H54 (cell line): ENCODE measurements at regions not wholly inside any gene's neighbourhood (a gene's known extent, or its start where the extent isn't known, plus 50 kb on each side); places are given as distances from the start of the nearest gene placed in this dataset.

ENCODE experiments used
- DNase-seq: peaks from one replicate; pipeline ENCODE4 v3.0.0; 2011; ENCODE audit warnings: low spot score, mixed read lengths; ENCODE audit not compliant: insufficient read length
- FAIRE-seq: peaks from 3 replicates; lab custom pipeline; 2011; peaks lifted over from hg19 to GRCh38; lab: Jason Lieb, UNC
- POLR2A ChIP-seq: IDR thresholded peaks from 2 replicates; pipeline ENCODE4 v1.6.1; 2011; ENCODE audit warnings: low read depth, mild to moderate bottlenecking, low read length

DNA sequence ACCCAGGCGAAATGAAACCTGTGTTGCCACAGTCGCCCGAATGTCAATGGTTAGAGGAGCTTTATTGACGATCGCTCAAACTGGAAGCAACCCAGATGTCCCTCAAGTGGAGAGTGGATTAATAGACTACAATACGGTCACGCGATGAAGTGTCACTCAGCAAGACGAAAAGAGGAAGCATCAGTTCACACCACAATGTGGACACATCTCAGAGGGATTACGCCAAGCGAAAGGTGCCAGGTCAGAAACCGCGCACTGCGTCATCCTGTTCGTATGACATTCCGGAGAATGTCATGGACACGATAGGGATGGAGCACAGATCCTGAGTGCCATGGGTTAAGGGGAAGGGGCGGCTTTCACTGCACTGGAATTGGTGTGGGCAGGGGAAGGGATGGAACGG is 111.7 kb downstream of the HMX1 start:
- DNase-seq (no peak), FAIRE-seq (no peak)
- TF ChIP-seq POLR2A, result no peak

DNA sequence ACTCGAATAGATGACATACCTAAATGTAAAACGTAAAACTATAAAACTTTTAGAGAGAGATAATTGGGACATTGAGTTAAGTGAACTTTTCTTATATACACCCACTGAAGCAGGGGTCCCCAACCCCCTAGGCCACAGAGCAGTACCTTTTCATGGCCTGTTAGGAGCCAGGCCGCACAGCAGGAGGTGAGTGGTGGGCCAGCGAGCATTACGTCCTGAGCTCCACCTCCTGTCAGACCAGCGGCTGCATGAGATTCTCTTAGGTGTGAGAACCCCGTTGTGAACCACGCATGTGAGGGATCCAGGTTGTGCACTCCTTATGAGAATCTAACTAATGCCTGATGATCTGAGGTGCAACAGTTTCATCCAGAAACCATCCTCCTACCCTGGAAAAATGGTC is 114.8 kb downstream of the HMX1 start:
- FAIRE-seq, result no peak
- TF ChIP-seq POLR2A, result no peak
- DNase-seq, result no peak

DNA sequence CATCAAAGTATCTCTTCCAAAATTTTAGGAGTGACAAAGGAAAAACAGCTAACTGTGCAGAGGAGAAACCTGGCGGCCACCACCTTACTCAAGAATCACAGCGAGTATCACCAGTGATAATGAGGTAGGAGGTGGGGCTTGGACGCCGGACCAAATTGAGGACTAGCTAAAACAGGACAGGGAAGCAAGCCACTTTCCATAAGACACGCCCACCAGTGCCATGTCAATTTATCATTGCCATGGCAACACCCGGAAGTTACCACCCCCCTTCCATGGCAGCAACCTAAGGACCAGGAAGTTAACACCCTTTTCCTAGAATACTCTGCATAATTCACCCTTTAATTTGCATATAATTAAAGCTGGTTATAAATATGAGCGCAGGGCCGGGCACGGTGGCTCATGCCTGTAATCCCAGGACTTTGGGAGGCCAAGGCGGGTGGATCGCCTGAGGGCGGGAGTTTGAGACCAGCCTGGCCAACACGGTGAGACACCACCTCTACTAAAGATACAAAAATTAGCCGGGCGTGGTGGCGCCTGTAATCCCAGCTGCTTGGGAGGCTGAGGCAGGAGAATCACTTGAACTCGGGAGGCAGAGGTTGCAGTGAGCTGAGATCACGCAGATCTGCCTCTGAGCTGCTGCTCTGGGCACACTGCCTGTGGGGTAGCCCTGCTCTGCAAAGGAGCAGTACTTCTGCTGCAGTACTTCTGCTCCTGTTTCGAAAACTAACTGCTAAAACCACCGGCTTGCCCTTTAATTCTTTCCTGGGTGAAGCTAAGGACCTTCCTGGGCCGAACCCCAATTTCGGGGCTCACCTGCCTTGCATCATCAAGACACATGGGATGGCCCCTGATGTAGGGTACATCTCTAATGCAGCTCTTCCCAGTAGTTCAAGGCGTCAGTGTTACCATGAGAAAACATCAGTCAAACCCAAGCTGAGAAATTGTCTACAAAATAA is 116.7 kb downstream of the HMX1 start:
- no peak for FAIRE-seq
- no peak for TF ChIP-seq POLR2A
- no peak for DNase-seq

DNA sequence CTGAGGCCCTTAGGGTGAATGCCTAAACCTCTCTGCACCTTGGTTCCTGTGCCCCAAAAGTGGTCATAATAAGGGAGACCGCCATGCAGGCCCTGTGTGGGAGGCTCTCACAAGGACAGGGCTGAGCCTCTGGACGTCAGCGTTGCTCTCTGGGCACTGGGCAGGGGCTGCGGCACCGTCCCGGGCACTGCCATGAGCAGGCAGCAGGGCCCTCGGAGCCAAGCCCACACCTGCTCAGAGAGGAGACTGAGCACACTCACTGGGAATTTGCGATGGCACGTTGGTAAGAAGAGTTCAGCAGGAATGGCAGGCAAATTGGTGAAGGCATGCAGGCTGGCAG is 123.4 kb downstream of the HMX1 start:
- no peak for TF ChIP-seq POLR2A
- no peak for FAIRE-seq
- no peak for DNase-seq

DNA sequence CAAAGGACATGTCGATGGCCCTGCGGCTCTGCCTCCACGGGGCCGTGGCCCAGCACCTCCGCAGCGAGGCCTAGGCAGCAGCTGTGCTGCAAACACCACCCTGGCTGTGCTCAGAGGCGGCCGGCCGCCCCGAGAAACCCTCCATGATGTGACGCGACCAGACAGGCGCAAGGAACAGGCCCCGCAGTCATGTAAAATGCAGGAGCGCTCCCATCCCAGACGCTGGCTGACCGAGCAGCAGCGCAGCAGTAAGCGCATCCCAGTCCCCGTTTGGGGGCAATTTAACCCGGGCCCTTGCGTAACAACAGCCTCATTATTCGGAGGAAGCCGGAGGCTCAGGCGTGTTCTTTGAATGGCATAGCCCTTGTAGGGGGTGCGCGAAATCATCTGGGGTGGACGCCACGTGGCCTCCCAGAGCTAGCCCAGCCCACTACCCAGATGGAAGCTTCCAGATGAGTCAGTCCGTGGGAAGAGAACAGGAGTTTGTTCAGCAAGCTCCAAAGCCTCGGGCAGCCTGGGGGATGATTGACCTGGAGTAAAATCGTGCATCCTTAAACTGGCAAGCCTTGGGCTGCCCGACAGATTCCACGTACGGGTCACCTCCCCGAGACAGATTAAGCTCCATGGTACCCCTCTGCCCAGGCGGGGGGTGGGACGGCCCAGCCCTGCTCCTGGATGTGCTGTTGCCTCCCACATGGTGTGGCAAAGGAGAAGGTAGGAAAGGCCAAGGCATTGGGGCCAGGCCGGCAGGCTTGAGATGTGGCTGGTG is 124.0 kb downstream of the HMX1 start:
- no peak for TF ChIP-seq POLR2A
- no peak for DNase-seq
- FAIRE-seq, result no peak

DNA sequence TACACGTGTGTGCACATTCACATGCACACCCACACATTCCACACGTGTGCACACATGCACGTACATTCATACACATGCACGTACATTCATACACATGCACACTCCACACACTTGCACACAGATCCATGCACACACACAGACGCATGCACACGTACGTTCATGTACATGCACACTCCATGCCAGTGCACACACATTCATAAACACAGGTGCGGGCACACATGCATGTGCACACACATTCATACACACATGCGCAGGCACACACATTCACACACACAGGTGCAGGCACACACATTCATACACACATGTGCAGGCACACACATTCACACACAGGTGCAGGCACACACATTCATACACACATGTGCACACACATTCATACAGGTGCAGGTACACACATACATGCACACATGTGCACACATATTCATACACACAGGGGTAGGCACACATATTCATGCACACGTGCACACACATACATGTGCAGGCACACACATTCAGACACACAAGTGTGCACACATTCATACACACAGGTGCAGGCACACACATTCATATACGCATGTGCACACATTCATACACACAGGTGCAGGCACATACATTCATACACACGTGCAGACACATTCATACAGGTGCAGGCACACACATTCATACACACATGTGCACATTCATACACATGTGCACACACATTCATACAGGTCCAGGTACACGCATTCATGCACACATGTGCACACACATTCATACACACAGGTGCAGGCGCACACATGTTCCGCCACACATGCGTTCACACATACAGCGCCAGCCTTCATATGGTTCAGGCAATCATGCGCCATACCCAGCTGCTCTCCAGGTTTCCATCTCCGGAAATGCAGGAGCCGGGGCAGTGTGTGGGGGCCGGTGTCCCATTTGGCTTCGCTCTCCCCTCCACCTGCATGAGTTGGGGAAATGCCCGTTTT is 124.8 kb downstream of the HMX1 start:
- no peak for TF ChIP-seq POLR2A
- FAIRE-seq, result no peak

DNA sequence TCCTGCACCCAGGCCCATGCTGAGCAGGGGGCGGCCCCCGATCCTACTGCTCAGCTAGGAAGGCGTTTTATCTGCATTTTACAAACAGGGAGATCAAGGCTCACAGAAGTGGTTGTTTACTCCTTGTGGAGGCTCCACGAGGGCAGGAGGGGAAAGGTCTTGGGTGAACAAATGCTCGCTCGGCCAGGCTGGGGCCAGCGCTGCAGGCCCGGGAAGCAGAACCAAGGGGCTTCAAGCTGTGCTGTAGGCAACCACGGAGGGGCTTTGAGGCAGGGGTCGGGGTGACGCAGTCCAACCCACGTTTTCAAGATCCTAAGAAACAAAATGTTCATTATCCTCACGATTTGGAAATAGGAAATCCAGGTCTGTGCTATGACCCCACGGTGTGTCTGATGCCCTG is 125.8 kb downstream of the HMX1 start:
- no peak for TF ChIP-seq POLR2A
- no peak for FAIRE-seq

More for the DNA sequence above, 124.8 kb downstream of the HMX1 start:
- no peak for DNase-seq

DNA sequence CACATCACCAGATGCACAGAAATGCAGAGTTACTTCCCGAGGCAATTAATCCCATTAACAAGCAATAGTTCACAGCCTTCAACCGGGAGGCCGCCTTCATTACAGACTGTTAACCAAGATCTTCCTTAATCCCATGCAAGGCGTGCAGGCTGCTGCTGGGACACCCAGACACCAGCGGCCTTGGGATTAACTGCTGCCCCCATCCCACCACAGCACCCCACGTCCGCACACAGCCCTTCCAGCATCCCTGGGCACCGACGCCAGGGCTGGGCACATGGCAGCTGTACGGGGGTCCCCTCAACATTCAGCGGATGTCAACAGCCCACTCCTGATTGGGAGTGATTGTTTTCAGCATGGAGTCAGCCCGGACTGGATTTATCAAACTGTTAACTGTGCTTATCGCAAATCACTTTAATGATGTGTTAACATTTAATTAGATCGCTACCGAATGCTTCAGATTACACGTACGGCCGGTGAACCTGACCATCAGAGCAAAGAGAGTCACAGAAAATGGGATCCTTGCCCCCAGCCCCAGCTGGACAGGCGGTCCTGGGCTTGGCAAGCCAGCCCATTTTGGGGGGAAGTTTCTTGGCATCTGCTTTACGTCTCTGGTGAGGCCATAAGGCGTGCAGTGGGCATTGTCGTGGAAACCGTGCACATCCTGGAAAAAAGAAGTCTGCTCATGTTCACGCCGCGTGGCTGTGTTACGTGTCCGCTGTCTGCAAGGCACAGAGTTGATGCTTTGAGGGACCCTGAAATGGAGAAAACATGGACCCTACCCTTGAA is 126.4 kb downstream of the HMX1 start:
- TF ChIP-seq POLR2A, result no peak

More for the DNA sequence above, 125.8 kb downstream of the HMX1 start:
- DNase-seq, result no peak

DNA sequence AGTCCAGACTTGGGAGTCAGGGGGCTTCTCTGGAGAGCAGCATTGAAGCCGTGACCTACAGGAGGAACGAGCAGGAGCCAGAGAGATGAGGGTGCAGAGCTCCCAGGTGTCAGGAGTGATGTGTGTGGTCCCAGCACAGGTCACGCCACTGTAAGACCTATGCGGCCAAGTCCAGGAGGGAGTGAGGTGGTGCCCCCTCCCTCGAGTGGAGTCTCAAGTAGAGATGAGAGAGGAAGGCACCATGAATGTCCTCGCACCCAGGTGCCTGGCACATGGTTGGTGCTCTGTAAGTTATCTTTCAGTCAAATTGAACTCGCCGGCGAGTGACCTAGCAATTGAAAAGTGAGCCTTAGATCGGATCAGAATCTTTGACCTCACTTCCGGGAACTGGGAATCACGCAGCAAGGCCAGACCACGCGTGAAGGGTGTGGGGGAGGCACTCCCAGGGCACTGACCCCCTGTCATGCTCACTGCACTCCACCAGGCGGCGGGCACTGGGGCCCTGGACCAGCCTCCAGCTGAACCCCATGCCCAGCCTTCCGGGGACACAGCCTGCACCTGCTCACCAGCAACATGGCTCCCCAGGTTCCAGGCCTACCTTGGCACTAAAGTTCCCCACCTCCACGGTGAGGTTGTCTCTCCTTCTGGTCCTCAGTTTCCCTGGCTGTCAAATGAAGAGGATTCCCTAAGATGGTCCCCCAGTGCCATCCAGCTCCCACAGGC is 127.4 kb downstream of the HMX1 start:
- no peak for DNase-seq

More for the DNA sequence above, 126.4 kb downstream of the HMX1 start:
- FAIRE-seq, result no peak
- DNase-seq, result no peak

DNA sequence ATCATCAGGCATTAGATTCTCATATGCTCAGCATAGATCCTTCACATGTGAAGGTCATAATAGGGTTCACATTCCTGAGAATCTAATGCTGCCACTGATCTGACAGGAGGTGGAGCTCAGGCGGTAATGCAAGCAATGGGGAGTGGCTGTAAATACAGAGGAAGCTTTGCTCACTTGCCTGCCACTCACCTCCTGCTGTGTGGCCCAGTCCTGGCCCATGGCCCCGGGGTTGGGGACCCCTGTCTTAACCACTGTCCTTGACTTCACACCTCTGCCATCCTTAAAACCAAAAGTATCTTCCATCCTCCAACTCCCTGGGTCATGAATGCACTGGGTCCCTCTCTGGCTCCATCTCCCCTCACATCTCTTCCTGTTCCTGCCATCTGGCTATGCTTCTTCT is 129.1 kb downstream of the HMX1 start:
- no peak for TF ChIP-seq POLR2A
- no peak for DNase-seq
- no peak for FAIRE-seq

More for the DNA sequence above, 127.4 kb downstream of the HMX1 start:
- TF ChIP-seq POLR2A, result no peak
- no peak for FAIRE-seq

DNA sequence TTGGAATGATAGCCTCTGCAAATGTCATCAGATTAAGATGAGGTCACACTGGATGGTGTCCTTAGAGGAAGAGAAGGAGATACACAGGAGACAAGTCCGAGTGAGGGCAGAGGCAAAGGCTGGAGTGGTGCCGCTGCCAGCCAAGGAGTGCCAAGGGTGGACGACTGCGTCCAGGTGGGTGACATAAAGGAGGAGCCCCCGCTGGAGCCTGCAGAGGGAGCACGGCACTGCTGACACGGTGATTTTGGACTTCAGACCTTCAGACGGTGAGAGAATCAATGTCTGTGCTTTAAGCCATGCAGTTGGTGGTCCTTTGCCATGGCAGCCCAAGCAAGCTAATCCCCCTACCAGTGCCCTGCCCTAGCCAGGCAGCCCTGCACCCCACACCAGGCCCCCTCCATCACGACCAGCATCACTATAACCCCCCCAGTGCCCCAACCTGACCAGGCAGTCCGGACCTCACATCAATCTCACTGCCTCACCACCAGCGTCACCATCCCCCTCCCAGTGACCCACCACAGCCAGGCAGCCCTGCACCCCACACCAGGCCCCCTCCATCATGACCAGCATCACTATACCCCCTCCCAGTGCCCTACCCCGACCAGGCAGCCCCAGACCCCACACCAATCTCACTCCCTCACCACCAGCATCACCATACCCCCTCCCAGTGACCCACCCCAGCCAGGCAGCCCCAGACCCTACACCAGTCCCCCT is 130.0 kb downstream of the HMX1 start:
- TF ChIP-seq POLR2A, result no peak
- DNase-seq, result no peak
- FAIRE-seq, result no peak

DNA sequence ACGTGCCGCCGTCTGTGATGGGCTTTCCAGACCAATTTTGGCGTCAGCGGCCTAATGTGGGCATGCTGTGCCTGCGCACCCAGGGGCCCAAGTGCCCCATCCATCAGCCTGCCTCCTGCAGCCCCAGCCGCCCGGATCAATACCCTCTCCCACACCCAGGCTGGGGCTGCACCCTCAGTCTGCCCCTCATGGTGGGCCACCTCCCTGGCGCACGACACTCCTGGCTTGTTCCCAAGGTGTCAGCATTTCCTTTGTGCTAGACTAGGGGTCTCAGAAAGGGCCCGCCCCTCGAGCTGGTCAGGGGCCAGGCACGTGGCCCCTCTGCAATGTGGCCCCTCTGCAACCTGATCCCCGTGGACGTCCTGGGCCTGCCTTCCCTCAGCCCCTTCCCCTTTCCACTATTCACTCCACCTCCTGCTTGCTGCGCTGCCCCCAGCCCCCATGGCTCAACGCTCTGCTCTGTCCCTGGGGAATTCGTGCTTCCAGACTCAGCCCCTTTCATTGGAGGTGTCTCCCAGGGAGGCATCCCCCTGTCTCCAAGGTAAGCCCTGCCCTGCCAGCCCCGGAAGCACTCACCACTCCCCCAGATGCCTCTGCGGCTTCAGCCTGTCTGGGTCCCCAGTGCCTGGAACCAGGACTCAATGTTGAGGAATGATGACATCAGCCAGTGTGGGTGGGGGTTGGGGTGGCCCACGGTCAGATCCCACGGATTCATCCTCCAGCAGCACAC is 130.8 kb downstream of the HMX1 start:
- DNase-seq, result no peak
- TF ChIP-seq POLR2A, result no peak
- FAIRE-seq, result no peak
